Hematopoietic multipotent progenitor cell (in vitro differentiated cells): ENCODE measurements at regions not wholly inside any gene's neighbourhood (a gene's known extent, or its start where the extent isn't known, plus 50 kb on each side); places are given as distances from the start of the nearest gene placed in this dataset.

Experiments used
- DNase-seq, 3 donors: peaks; one replicate each; pipeline ENCODE4 v3.0.0-alpha.2; 2011 to 2015; ENCODE audit warnings: low read depth in 2 of 3, low spot score in 2 of 3

DNA sequence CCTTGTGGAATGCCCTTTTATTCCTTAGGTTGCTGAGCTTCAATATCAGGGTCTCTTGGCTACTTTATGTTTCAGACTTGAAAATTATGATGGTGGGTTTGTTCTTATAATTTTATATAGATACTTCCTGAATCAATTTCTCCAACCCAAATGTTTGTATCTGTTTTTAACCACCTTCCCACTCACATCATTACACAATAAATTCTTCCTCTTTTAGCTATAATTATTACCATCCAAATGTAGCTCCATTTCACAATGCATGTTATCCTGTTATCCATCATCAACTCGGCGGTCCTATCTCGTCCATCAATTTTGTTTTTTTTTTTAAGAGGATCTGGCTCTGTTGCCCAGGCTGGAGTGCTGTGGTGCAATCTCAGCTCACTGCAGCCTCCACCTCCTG, 357.6 kb upstream of the ZP4 start:
- DNase-seq: no peak

DNA sequence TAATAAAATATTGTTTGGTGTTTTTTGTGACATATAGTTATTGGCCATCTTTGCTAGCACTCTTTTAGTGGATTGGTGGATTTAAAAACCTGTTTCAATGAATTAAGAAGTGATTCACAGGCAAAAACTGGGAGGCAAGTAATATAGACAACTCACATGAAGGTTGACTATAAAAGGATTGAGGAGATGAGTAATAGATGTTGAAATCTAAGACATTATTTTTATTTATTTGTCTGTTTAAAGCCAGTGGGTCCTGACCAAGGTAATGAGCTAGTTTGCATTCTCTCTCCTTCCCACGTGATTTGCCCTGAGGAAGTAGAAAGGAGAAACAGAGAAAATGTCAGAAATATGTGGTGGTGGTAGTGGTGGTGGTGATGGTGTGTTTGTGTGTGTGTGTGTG, 351.5 kb upstream of the ZP4 start:
- no peak for DNase-seq

DNA sequence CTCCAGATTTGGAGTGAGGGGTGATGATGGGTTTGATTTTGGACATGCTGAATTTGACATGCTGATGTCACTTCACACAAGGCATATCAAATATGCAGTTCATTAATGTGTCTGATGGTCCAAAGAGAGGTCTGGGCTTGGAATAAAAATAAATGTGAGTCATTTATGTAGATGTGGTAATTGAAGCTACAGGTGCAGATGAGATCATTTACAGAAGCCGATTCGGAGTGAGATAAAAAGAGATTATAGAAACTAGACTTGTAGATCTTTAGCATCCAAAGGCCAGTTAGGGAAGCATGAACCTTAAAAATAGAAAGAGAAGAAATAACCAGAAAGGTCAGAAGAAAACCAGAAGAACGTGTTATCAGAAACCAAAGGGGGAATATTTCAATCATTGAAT, 350.9 kb upstream of the ZP4 start:
- DNase-seq: no peak

DNA sequence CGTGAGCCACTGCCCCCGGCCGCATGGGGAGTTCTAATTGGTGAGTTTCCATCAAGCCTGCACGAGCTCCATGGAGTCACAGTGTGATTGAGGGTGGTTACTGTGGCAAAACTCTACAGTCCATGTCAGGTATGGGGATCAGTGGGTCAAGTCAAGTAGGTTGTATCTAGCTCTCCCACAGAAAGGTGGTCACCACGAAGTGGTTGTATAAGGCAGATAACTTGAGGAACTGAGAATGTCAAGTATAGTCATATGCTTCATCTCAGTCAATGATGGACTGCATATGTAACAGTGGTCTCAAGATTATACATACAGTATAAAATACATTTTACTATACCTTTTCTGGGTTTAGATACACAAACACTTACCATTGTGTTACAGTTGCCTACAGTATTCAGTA, 348.6 kb upstream of the ZP4 start:
- no peak for DNase-seq

DNA sequence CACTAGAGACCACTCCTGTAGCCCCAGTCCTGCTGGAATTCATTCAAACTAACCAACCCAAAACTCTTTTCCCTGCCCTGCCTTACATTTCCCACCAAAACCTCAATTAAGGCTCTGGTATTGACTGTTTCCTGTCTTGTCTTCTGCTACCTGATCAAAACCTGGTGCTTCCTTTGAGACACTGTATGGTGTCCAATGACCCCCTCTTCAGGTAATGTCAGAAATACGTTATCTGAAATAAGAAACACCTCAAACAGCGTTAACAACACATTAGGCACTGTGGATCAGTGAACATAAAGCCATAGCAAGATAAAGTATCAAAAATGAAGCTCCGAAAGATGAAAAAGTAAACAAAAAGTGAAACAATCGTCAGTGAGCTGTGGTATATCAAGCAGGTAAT, 343.2 kb upstream of the ZP4 start:
- no peak for DNase-seq

DNA sequence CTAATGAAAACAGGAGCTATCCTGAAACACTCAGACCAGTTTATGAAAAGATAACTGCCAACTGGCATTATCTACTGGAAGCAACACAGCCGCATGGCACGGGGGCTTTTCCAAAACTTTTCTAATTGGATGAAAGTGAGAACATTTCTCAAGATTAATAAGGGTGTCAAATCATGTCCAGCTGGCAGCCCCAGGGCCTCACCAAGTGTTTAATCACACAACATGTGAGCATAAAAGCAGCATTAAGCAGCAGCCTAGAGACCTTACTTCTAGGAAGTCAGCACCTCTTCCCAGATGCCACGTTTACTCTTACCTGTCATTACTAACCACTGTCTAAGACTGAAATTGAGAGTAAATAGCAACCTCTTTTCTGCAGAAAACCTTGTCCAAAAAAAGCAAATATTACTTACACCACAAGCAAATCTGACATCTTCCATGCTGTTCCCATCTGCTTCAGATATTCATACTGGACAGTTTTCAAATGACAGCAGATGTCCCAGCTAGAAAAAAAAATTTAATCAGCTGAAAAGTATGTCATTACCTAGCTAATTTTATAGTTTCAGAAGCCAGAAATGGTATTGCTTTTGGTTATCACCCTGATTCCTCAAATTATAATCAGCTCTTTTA, 341.5 kb upstream of the ZP4 start:
- no peak for DNase-seq

DNA sequence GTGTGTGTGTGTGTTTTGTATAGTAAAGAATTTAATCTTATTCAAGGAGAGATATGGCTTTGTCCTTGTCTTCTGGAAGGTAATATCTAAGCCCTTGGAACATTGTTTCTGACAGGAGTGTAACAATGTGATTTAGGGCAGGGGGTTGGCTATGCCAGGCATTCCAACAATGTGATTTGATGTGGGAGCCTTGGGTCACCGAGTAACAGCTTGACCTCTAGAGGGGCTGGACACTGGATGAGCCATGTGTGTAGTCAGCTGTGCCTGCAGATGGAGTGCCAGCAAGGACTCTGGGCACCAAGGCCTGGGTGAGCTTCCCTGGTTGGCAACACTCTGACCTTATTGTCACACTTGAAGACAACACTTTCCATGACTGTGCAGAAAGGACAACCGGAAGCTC, 336.1 kb upstream of the ZP4 start:
- DNase-seq: no peak

DNA sequence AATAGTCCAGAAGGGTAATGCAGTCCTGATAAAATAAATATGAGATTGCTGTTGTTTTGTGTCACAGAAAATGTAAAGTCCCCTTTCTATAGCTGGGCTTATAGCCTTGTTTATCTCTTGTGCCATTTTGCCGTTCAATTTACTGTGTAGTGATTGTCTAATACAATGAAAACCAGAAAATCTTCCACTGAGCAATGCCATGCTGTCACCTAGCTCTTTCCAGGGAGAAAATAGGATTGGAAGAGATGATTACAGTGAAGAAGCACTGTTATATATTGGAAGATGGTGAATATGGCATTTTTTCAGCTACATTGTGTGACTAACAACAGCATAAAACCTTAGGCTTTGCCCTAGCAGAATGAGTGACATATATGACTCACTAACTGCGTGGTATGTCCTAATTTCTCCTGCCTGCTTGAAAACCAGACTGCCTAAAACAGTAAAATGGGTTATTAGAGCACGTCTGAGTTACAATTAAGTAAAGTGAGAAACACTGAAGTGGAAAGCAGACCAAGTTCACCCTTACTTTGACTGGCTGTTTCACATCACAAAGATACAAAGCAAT, 332.4 kb upstream of the ZP4 start:
- DNase-seq: no peak

DNA sequence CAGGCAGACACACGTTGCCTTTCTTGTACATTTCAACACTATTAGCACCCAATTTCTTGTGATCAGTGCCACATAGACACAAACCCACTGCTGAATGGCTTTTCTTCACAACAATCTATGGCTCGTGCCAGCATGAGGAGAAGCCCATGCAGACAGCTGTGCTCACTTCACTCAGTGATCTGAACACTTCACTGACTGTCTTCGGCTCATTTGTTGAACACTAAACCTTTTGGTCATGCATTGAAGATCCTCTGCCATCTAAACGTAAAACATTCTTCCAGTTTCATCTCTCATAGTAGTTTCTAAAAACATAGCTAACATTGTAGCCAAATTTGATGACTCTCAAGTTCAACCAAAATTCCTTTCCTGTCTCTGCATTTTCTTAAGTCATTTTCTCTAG, 331.0 kb upstream of the ZP4 start:
- no peak for DNase-seq

DNA sequence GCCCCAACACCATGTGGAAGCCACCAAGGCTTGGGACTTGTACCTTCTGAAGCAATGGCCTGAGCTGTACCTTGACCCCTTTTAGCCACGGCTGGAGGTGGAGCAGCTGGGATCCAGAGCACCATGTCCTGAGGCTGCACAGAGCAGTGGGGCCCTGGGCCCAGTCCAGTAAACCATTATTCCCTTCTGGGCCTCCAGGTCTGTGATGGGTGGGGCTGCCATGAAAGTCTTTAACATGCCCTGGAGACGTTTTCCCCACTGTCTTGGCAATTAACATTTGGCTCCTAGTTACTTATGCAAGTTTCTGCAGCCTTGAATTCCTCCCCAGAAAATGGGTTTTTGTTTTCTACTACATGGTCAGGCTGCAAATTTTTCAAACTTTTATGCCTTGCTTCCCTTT, 323.7 kb upstream of the ZP4 start:
- DNase-seq: no peak

DNA sequence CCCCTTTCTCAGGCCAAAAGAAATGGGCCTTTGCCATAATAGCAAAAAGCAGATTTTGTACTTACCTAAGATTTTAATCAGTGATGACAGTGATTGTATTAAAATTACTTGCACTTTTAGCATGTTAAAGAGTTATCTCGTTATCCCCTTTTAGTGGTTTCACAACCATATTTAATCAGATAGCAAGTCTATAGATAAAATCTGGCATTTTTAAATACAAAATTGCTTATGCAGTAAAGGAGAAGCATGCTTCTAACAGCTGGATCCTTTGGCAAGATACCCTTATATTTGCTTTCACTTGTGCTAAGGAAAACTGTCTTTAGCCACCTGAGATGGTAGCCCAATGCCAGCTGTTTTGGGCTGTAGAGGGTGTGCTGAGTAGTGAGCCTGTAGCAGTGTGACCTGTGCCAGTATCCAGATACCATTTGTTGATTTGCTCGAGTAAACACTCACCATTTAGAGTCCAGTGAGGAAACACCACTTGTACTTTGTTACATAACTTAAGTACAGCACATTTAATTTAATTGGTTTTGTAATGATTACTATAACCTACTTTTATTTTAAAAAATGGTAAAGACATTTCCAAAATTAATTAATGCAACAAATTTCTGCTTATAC, 314.4 kb upstream of the ZP4 start:
- DNase-seq: no peak

DNA sequence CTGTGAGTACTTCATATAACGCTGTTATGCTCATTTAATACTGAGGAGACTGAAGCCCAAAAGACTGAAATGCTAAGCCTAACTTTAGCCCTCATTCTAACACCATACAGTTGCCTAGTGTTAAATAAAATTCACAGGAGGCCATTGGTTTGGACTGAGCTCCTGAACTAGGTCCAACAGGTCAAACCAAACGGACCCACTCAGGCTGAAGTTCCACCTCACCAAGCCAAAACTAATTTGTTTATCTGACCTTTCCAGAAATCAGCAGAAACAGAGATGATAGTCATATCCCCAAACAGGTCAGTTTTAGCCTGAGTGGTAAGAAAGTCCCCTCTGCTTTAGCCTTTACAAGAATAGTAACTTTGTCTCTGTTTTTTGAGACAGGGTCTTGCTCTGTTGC, 311.3 kb upstream of the ZP4 start:
- no peak for DNase-seq

DNA sequence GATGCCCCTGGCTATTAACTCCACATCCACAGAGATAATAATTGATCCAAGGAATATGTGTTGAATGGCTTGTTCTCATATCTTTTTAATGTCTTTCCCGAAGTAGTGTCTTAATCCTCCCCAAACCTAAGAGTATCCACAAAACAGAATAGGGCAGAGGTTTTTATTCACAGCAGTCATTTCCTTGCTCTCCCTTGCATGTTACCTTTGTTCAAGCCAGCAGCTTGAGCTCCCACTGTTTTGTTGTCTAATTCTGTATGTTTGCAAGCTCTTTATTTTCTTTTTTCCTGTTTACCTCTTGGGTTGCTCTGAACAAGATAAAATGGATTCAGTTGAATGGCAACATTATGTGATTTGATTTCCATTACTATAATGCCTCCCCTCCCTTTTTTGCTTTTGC, 308.6 kb upstream of the ZP4 start:
- no peak for DNase-seq

DNA sequence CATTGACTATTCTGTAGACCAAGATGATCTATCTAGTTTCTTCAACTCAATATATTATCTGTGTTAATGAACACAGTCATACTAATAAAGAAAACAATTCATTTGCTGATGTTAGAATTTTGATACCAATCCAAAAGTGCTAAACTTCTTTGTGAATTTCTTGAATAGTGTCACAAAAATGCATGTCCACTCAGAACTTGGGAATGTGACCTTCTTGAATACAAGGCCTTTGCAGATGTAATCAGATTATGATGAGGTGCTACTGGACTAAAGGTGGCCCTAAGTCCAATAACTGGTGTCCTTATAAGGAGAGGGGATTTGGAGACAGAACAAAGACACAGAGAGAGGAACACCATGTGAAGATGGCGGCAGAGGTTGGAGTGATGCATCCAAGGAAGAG, 305.8 kb upstream of the ZP4 start:
- no peak for DNase-seq

DNA sequence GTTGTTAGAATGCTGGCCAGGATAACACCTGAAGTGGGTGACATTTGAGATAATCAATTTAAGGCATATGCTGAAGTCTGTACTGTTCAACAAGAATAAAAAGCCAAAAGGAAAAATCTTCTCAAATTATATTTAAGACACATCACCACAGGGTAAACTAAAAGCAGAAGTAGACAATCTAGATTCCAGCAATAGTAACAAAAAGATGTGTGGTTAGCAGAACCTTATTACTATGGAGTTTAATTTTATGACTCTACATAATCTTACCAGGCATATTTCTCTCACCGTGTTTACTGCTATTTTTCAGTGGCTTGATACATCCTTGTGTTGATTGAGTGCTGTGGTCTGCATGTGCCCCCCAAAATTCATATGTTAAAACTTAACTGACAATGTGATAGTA, 300.4 kb upstream of the ZP4 start:
- peak in 1 of 3 donors; percentile 26 for DNase-seq

DNA sequence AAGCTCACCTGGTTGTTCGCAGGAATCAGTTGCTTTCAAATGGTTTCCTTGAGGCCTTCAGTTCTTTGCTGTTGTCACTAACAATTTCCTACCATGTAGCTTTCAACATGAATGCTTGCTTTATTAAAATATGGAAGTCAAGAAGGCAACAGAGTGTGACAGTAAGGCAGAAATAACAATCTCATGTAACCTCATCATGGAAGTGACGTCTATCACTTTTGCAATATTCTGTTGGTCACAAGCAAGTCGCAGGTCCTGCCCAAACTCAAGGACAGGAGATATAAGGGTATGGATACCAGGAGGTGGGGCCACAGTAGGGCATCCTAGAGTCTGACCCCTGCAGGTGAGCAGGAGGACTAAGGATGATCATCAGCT, 296.8 kb upstream of the ZP4 start:
- no peak for DNase-seq

DNA sequence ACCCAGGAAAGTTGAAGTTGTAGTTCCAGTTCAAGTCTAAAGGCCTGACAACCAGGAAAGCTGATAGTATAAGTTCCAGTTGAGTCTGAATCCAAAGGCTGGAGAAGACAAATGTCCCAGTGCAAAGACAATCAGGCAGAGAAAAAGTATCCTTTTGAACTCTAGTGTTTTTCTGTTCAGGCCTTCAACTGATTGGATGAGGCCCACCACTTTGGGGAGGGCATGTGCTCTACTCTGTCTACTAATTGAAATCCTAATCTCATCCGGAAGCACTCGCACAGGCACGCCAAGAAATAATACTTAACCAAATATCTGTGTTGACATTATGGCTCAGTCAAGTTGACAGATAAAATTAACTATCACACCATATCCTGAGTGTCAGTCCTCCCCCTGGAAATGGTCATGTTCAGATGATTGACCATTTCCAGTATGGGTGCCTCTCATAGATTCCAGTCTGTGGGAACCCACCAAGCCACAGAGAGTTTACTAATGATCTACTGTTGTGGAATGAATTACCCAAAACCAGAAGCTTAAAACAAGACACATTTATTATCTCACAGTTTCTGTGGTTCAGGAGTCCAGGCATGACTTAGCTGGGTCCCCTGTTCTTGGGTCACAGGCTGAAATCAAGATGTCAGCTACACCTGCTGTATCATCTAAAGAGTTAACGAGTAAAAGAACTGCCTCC, 296.3 kb upstream of the ZP4 start:
- DNase-seq: no peak

DNA sequence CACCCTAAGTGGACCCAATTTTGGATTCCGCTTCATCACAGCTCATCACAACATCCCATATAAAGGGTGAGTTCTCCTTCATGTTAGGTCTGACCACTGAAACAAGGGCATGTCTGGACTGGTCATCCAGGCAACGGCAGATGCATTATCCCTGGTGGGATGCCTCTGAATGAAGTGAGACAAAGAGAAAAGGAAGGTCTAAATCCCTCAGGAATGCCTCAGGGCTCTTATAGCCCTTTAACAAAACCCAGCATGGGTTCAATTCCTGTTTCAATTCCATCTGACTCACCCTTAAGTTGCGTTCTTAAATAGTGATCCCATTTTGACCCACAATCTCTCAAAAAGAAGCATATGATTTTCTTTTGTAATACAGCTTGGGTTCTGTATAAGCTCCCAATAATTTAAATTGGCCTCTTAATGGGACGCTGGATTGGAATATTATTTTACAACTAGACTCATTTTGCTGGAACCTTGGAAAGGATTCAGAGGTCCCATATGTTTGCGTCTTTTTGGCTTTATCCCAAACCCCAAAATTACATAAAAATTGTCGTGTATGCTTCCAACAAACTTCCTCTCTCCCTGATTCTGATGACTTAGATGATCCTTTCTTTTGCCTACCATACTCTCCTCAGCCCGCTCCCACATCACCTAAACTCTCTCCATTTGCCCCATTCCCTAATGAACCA, 287.4 kb upstream of the ZP4 start:
- no peak for DNase-seq

DNA sequence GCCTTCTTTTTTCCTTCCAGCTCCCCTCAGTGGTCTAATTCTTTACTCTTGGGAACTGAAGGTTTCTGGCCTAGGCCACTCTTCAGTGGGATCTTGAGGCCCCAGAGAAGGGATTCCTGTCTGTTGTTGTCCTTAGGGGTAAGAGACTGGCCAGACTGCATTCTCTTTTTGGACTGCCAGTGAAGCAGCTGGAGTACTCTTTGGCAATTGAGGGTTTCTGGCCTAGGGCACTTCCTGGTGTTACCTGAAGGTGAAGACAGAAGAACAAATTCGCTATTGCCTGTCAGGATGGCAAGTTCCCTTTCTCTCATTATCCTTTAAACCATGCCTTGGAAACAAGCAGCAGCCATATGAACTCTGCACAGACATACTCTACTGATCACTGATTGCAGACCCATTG, 286.6 kb upstream of the ZP4 start:
- no peak for DNase-seq

DNA sequence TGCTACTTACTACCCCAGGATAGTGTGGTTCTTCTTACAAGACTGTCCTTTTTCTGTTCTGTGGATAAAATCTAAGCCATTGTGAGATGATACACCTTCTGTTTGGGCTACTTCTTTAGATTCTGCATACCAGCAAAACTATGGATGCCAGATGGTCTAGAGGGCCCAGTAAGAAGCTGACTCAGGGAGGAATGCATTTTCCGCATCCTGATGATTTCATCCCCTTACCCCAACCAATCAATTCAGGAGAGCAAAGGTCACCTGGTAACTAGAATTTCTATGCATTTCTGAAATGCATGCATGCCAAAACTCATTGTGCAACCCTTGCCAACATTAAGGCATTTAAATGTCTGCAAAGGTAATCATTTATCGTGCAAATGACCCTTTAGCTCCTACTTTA, 285.7 kb upstream of the ZP4 start:
- no peak for DNase-seq

DNA sequence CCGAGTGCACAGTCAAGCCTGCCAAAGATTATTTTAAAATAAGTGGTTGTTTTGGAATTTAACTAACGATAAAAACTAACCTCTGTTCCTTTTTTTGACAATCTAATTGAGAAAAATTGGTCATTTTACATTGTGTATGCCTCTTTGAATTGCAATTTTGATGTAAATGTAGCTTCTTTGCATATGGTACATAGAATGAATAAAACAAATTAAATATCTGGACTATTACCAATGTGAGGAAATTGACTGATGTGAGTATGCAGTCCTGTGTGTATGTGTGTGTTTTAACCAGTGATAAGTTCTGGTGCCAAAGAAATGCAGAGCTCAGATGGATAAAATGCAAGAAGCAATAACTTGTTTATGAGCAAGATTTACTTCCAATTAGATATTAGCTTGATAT, 281.3 kb upstream of the ZP4 start:
- DNase-seq: no peak

DNA sequence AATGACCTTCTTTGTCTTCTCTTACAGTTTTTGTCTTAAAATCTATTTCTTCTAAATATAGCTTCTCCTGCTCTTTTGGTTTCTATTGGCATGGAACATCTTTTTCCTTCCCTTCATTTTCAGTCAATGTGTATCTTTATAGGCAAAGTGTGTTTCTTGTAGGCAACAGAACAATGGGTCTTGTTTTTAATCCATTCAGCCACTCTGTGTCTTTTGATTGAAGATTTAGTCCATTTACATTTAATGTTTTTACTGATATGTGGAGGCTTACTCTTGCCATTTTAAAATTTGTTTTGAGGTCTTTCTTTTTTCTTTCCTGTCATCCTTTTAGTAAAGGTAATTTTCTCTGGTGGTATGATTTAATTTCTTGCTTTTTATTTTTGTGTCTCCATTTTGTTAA, 271.2 kb upstream of the ZP4 start:
- DNase-seq: no peak
